Activated T-helper 2 cell treated with anti-CD3 and anti-CD28 coated beads, Interferon-gamma antibody, Interleukin-2, Interleukin-4, amounts not matched to agents 10 μg/mL and 5 μg/mL and 100 μg/mL, durations not matched to agents 14 hours and 24 hours and 36 hours (primary cell): ENCODE measurements at regions not wholly inside any gene's neighbourhood (a gene's known extent, or its start where the extent isn't known, plus 50 kb on each side); places are given as distances from the start of the nearest gene placed in this dataset.

Source experiments
- DNase-seq: peaks from one replicate; pipeline ENCODE4 v3.0.0; 2021; ENCODE audit warnings: low spot score
- H3K27ac Mint-ChIP-seq: one replicate; pipeline ENCODE4 v1.8.0; 2021; ENCODE audit warnings: mixed read lengths
- H3K27me3 Mint-ChIP-seq: one replicate; pipeline ENCODE4 v1.8.0; 2021; ENCODE audit warnings: low read depth, mixed read lengths
- H3K36me3 Mint-ChIP-seq: one replicate; pipeline ENCODE4 v1.8.0; 2021; ENCODE audit warnings: low read depth, mixed read lengths
- H3K4me1 Mint-ChIP-seq: one replicate; pipeline ENCODE4 v1.8.0; 2021; ENCODE audit warnings: low read depth, mixed read lengths
- H3K4me3 Mint-ChIP-seq: one replicate; pipeline ENCODE4 v1.8.0; 2021; ENCODE audit warnings: low read depth, mild to moderate bottlenecking, moderate library complexity, mixed read lengths
- H3K9me3 Mint-ChIP-seq: one replicate; pipeline ENCODE4 v1.8.0; 2021; ENCODE audit warnings: mixed read lengths
- intact Hi-C: fragments of 100-400 bp; cut with micrococcal nuclease; formaldehyde crosslinking; loops from one replicate; pipeline ENCODE4 v1.15.1; 2023

DNA sequence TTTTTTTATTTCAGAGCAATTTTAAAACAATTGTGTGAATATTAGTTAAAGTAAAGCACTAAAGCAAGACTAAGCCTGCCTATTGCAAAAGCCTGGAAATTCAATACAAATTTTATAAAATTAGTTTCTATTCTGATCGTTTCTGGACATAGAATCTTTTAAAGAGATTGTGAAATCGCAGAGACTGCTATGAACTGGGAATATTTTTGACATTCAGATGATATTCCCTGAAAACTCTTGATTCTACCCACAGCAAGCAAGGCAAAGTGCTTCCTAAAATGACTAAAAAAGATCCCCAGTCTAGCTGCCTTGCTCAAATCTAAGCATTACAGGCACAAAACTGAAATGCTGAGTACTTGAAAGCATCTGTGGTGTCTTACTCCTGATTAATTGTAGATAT lies 187.6 kb upstream of the CEP162 start:
- intact Hi-C loops = no loop called here
- no peaks in the 10 kb centered on the region for H3K4me1 Mint-ChIP-seq
- no peak overlapping the region for H3K27ac Mint-ChIP-seq
- no peak overlapping the region for H3K4me3 Mint-ChIP-seq
- no peaks in the 10 kb centered on the region for H3K36me3 Mint-ChIP-seq
- H3K9me3 Mint-ChIP-seq = no peaks in the 10 kb centered on the region
- no peaks in the 10 kb centered on the region for H3K27me3 Mint-ChIP-seq
- no peak for DNase-seq

- no peak for DNase-seq
- intact Hi-C loops = no loop called here
- H3K9me3 Mint-ChIP-seq = no peaks in the 10 kb centered on the region
- no peaks in the 10 kb centered on the region for H3K36me3 Mint-ChIP-seq
- no peaks in the 10 kb centered on the region for H3K27me3 Mint-ChIP-seq
- no peak overlapping the region for H3K4me3 Mint-ChIP-seq
- no peak overlapping the region for H3K27ac Mint-ChIP-seq
- H3K4me1 Mint-ChIP-seq = no peaks in the 10 kb centered on the region
Observed at GRCh38 chr6:84414531-84414930, 187.1 kb upstream of the CEP162 start.

- intact Hi-C loops = no loop called here
Observed at GRCh38 chr6:84411060-84411629, 183.7 kb upstream of the CEP162 start.

DNA sequence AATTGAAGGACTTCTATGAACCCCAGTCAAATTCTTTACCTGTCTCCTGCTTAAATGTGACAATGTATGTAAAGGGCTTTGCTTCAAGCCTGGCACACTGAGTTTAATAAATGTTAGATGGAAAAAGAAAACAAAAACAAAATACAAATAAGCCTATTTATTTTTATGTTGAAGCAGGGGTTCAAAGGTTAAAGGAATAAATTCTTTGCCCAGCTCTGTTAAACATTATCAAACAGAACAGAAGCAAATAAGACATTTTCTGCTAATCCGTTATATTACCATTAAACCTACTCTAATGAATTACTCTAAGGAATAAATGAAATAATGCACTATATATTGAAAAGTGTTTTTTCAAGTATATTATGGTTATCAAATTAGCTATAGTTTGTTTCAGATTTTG lies 182.5 kb upstream of the CEP162 start:
- Mint-ChIP-seq H3K4me3 (no peak overlapping the region), H3K27ac (no peak overlapping the region)

More at GRCh38 chr6:84411060-84411629, 183.7 kb upstream of the CEP162 start:
- Mint-ChIP-seq H3K9me3 (no peaks in the 10 kb centered on the region), H3K36me3 (no peaks in the 10 kb centered on the region), H3K4me3 (no peak overlapping the region), H3K27me3 (no peaks in the 10 kb centered on the region), H3K27ac (no peak overlapping the region), H3K4me1 (no peaks in the 10 kb centered on the region)
- DNase-seq = no peak

GRCh38 chr6:84408028-84408427 lies 180.6 kb upstream of the CEP162 start:
- H3K27me3 Mint-ChIP-seq = no peaks in the 10 kb centered on the region
- no peak for DNase-seq
- no peak overlapping the region for H3K4me3 Mint-ChIP-seq
- no peaks in the 10 kb centered on the region for H3K4me1 Mint-ChIP-seq
- no peaks in the 10 kb centered on the region for H3K36me3 Mint-ChIP-seq
- no peaks in the 10 kb centered on the region for H3K9me3 Mint-ChIP-seq
- H3K27ac Mint-ChIP-seq = no peak overlapping the region
- intact Hi-C loops = no loop called here

More for the DNA sequence above, 182.5 kb upstream of the CEP162 start:
- Mint-ChIP-seq H3K4me1 (no peaks in the 10 kb centered on the region), H3K36me3 (no peaks in the 10 kb centered on the region), H3K27me3 (no peaks in the 10 kb centered on the region), H3K9me3 (no peaks in the 10 kb centered on the region)
- intact Hi-C loops = no loop called here
- no peak for DNase-seq

GRCh38 chr6:84403545-84403944 lies 176.1 kb upstream of the CEP162 start:
- Mint-ChIP-seq H3K4me1 (no peaks in the 10 kb centered on the region), H3K27me3 (no peaks in the 10 kb centered on the region), H3K4me3 (no peak overlapping the region), H3K9me3 (no peaks in the 10 kb centered on the region), H3K36me3 (no peaks in the 10 kb centered on the region), H3K27ac (no peak overlapping the region)
- intact Hi-C loops = no loop called here
- DNase-seq = no peak

GRCh38 chr6:84399003-84399402 lies 171.6 kb upstream of the CEP162 start:
- H3K36me3 Mint-ChIP-seq = no peaks in the 10 kb centered on the region
- no peak overlapping the region for H3K27ac Mint-ChIP-seq
- H3K4me3 Mint-ChIP-seq = no peak overlapping the region
- H3K4me1 Mint-ChIP-seq = no peaks in the 10 kb centered on the region
- DNase-seq = no peak
- no peaks in the 10 kb centered on the region for H3K27me3 Mint-ChIP-seq
- no peaks in the 10 kb centered on the region for H3K9me3 Mint-ChIP-seq
- intact Hi-C loops = no loop called here

- DNase-seq = no peak
- H3K27me3 Mint-ChIP-seq = no peaks in the 10 kb centered on the region
- intact Hi-C loops = no loop called here
- no peak overlapping the region for H3K4me3 Mint-ChIP-seq
- H3K36me3 Mint-ChIP-seq = no peaks in the 10 kb centered on the region
- peaks cover 3% of the 10 kb centered on the region for H3K9me3 Mint-ChIP-seq
- no peaks in the 10 kb centered on the region for H3K4me1 Mint-ChIP-seq
- no peak overlapping the region for H3K27ac Mint-ChIP-seq
Observed at GRCh38 chr6:84392261-84392660, 164.8 kb upstream of the CEP162 start.

DNA sequence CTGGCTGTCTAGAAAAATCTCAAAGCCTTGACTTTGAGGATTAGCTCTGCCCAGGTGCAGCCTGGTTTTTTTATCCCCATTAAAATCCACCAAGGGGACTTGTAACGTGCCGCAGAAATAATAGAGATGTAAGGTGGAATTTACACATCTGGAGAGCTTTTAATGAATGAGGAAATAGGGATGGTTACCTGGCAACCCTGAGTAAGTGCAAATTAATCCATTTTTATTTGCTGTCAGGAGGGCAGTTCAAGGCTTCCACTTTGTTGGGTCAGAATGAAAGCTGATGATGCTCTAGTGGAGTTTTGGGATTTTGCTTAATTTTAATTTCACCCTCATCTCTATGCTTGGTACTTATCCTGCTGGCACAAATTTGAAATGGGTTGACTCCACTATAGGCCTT lies 163.4 kb upstream of the CEP162 start:
- Mint-ChIP-seq H3K4me3 (no peak overlapping the region), H3K4me1 (no peaks in the 10 kb centered on the region), H3K9me3 (peaks cover 4% of the 10 kb centered on the region), H3K27ac (no peak overlapping the region), H3K36me3 (no peaks in the 10 kb centered on the region), H3K27me3 (no peaks in the 10 kb centered on the region)
- no peak for DNase-seq
- intact Hi-C loops = no loop called here

- no peak for DNase-seq
- peaks cover 4% of the 10 kb centered on the region for H3K9me3 Mint-ChIP-seq
- intact Hi-C loops = no loop called here
- no peak overlapping the region for H3K27ac Mint-ChIP-seq
- H3K4me1 Mint-ChIP-seq = no peaks in the 10 kb centered on the region
- no peaks in the 10 kb centered on the region for H3K36me3 Mint-ChIP-seq
- no peak overlapping the region for H3K4me3 Mint-ChIP-seq
- no peaks in the 10 kb centered on the region for H3K27me3 Mint-ChIP-seq
Observed at GRCh38 chr6:84390334-84390733, 162.9 kb upstream of the CEP162 start.

DNA sequence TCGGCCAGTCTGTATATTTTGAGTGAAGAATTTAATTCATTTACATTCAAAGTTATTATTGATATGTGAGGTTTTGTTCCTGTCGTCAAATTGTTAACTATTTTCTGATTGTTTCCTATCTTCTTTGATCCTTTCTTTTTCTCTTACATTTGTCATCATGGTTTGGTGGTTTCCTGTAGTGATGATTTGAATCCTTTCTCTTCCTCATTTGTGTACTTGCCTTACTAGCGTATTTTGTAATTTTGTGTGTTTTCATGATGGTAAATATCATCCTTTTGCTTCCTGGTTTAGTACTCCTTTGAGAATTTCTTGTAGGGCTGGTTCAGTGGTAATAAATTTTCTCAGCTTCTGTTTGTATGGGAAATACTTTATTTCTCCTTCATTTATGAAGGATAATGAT lies 151.7 kb upstream of the CEP162 start:
- intact Hi-C loops = no loop called here
- H3K4me1 Mint-ChIP-seq = no peaks in the 10 kb centered on the region
- no peaks in the 10 kb centered on the region for H3K36me3 Mint-ChIP-seq
- H3K27me3 Mint-ChIP-seq = no peaks in the 10 kb centered on the region
- H3K4me3 Mint-ChIP-seq = no peak overlapping the region
- no peaks in the 10 kb centered on the region for H3K9me3 Mint-ChIP-seq
- no peak overlapping the region for H3K27ac Mint-ChIP-seq
- DNase-seq = no peak

DNA sequence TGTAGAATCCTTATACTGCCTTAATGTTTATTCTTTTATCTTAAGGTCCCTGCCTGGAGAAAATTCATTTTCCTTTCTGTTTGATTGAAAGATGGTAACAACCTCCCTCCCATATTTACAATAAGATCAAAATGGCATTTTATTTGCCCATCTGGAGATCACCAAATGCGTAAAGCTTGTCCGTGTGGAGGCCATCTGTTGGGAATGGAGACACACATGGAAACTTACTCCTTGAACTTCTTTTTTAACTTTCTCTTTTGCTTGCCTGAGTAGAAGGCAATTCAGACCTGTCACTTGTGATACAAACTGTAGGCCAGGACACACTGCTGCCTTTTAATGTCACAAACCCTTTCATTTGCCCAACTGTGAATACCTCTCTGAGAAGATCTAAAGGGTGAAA lies 144.8 kb upstream of the CEP162 start:
- H3K27me3 Mint-ChIP-seq = no peaks in the 10 kb centered on the region
- peaks cover 13% of the 10 kb centered on the region for H3K9me3 Mint-ChIP-seq
- DNase-seq = no peak
- H3K4me3 Mint-ChIP-seq = no peak overlapping the region
- H3K4me1 Mint-ChIP-seq = no peaks in the 10 kb centered on the region
- no peaks in the 10 kb centered on the region for H3K36me3 Mint-ChIP-seq
- intact Hi-C loops = no loop called here
- no peak overlapping the region for H3K27ac Mint-ChIP-seq

DNA sequence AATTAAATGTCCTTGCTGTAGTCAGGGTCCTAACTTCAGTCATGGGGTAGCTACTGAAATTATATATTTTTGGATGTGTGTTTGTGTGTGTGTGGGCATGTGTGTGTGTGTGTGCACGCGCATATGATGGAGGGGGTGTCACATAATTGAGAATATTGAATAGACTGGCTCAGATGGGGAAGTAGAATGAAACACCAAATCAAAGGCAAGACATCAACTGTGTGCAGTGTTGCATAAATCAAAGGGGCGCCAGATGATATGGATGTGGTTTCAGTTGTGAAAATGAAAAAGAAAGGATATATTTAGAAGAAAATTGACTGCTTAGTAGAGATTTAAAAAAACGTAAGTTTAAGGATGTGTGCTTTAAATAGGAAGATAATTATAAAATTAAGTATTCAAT lies 144.2 kb upstream of the CEP162 start:
- peaks cover 13% of the 10 kb centered on the region for H3K9me3 Mint-ChIP-seq
- H3K4me3 Mint-ChIP-seq = no peak overlapping the region
- DNase-seq = no peak
- no peaks in the 10 kb centered on the region for H3K27me3 Mint-ChIP-seq
- H3K36me3 Mint-ChIP-seq = no peaks in the 10 kb centered on the region
- H3K27ac Mint-ChIP-seq = no peak overlapping the region
- H3K4me1 Mint-ChIP-seq = no peaks in the 10 kb centered on the region
- intact Hi-C loops = no loop called here

- no peak for DNase-seq
- Mint-ChIP-seq H3K9me3 (no peaks in the 10 kb centered on the region), H3K27ac (no peak overlapping the region), H3K4me3 (no peak overlapping the region), H3K4me1 (no peaks in the 10 kb centered on the region), H3K27me3 (no peaks in the 10 kb centered on the region), H3K36me3 (no peaks in the 10 kb centered on the region)
- intact Hi-C loops = no loop called here
Observed at GRCh38 chr6:84362193-84362821, 134.9 kb upstream of the CEP162 start.
